DMS153 treated with DMSO at 0.1 percent for 48 hours (cell line): ENCODE measurements at regions not wholly inside any gene's neighbourhood (a gene's known extent, or its start where the extent isn't known, plus 50 kb on each side); places are given as distances from the start of the nearest gene placed in this dataset.
A peak's percentile ranks its signal among the peaks of the same experiment; 100 is the strongest.

Experiments
- DNase-seq: peaks from one replicate; lab custom pipeline; 2025; ENCODE audit not compliant: unreplicated experiment; lab: John Stamatoyannopoulos, UW

DNA sequence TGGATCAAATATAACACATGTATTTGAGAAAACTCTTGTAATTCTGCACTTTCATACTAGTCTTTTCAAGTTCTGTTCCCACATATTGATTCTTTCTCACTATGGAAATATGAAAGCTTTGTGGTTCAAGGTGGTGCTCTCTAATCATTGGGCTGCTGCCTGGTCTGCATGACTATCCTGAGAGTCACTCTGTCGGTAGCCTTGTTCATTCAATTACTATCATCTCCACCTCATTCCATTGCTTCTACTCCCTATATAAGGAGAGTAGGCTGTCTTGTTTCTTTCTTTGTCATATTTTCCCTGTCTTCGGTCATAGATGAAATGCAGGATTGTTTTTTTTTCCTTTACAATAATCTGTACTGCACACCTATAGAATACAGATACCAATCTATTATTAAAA, 341.4 kb upstream of the ACTBL2 start:
- no peak for DNase-seq

DNA sequence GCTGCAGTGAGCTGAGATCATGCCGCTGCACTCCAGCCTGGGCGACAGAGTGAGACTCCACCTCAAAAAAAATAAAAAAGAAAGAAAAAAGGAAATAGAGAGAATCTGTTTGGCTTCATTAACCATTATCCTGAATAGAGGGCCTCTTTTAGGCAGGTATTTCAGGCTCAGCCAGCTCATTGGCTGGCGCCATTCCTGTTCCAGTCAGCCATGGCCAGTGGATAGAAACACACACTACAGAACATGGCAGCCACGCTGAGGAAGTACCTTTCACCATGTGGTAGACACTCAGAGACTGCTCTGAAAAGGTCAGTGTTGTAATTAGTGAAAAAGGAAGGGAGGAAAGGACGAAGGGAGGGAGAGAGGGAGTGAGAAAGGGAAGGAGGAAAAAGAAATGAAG, 340.0 kb upstream of the ACTBL2 start:
- DNase-seq: no peak

DNA sequence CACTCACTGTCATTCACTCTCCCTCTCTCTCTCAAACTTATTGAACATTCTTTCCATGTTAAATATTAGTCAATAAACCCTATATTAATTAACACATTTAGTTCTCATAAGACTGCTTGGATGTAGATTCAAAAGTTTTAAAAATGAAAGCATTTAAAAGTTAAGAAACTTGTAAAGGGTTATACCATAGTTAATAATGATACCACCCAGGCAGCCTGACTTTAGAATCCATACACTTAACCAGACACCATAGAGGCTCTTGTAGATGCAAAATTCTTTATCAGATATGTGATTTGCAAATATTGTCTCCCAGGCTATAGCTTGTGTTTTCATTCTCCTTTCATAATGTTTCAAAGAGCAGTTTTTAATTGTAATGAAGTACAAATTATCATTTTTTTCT, 335.8 kb upstream of the ACTBL2 start:
- DNase-seq: no peak

DNA sequence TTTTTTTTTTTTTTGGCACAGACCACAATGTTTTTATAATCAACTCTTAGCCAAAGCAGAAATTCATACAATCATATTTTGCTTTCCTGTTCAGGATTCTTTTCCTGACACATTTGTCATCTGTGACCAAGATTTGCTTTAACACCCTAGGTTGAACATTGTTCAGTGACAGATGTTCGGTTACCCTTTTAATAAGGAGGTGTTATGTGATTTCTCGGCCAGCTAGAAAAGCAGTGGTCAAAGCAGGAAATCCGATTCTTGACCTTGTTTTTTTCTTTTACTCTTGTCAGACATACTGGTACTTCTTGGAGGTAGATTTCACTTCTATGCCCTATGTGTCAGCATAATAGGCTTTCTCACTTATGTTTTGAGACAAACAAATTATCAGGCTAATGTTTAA, 335.3 kb upstream of the ACTBL2 start:
- no peak for DNase-seq

DNA sequence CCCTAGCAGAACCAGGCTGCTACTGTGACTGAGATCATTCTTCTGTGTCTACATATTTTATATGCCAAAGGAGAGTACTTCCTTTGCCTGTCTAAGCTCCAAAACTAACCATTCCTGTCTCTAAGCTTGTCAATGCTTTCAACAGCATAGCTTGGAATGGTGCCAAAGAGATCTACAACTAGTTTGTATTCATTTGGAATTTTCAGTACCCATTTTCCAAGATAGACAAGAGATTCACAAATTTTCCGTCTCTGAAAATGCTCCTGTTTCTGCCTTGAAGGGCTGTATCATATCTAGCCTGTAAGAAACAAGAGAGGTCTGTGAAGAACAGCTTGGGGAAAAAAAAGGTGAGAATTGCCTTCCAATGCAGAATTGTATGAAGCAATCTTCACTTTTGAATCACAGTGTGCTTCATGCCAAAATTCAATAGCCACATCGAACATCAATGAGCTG, 334.4 kb upstream of the ACTBL2 start:
- no peak for DNase-seq

DNA sequence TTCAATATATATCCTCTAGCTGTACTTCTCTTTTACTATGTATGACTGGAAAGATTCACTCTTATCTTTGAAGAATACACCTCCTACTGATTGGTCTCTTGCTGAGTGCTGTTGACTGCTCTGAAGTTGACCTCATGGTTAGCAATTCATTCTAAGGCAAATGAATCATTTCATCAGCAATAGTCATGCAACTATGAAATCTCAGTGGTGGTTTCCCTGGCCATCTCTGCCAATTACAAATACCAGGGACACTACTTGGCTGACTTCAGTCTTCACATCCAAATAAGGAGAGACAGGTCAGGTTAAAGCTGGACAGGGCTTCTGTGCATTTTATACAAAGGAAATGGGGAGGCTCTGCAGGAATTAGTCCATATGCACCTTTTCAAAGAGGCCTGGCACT, 333.5 kb upstream of the ACTBL2 start:
- no peak for DNase-seq

DNA sequence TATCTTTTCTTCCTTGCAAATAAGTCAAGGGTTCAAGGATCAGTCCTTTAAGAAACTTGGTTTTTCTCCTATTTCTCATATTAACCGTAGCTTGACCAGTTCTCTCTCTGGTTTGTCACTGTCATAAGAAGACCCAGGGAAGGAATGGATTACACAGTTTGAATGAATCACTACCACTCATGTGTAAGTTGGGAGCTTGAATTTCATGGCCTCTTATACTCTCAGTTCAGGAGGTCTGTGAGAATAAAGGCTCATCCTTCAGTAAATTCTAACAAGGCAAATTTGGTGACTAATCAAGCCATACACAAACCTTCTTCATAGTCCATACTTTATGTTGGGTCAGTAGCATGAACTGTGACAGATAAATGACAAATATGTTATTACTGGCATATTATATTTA, 323.1 kb upstream of the ACTBL2 start:
- no peak for DNase-seq

DNA sequence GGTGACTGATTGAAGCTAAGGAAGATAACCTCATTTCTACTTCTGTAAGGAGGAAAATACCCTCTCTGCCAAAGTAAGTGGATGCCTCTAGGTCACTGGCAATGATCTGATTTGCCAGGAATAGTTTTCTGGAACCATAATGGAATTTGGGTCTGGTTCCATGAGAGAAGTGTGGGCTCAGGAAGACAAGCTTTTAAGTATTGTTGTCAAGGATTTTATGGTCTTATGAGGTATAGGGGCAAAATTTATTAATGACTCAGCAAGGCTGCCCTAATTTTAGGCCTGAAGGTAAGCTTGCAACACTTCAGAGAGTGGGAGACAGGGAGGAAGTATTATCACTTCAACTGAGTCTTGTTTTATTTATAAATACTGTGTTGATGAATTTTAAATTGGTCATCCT, 322.6 kb upstream of the ACTBL2 start:
- DNase-seq: no peak

DNA sequence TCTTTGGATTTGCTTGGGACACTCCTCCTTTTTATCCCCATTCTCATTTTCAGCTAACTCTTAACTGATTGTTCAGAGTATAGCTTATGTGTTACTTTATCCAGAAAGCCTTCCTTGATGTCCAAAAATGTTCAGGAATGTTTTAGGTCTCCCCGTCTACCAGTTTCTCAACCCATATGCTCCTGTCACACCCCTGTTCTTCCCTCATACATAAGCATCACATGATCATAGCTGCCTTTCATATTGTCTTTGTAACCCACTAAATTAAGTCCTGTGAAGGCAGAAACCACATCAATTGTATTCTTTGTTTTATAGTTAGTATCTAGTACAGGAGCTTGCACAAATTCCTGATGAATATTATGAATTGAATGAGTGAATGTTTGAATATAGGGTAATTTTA, 321.9 kb upstream of the ACTBL2 start:
- DNase-seq: no peak

DNA sequence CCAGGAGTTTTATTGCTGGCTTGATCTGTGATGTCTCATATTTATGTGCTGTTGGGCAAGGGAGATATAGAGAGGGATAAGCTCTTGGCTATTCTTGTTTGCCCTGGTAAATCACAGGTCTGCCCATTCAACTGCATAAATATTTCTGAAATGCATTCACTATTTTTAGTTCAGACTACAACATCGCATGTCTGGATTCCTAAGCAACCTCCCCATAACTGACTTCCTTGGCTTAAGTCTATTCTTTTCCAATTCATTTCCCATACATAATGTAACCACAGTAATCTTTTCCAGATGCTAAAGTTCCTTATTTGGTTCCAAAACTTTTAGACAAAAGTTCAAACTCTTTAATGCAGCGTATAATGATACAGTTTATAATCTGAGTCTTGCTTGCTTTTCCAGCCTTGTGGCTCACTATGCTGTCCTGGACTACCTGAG, 321.4 kb upstream of the ACTBL2 start:
- no peak for DNase-seq

DNA sequence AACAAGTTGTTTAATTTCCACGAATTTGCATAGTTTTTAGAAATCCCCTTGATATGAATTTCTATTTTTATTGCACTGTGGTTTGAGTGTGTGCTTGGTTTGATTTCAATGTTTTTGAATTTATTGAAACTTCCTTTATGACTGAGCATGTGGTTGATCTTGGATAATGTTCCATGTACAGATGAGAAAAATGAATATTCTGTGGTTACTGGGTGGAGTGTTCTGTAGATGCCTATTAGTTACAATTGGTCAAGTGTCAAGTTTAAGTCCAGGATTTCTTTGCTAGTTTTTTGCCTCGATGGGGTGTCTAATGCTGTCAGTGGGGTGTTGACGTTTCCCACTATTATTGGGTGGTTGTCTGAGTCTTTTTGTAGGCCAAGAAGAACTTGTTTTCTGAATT, 319.5 kb upstream of the ACTBL2 start:
- no peak for DNase-seq

DNA sequence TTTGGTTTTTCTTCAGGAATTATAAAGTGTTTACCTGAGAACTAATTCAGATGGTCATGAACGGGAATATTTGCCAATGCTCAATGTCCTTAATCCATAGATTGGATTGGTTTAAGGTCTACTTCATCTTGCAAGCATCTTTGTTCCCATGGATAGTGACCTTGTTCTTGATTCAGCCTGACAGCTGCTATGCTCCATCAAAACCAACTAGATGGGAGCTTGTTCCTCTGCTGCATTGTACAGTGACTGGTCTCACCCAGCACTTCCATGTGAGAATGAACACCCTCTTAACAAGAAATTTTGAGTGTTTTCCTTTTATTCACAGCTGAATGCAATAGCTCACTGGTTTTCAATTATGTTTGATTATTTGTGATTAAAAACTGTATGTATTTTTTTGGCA, 312.6 kb upstream of the ACTBL2 start:
- no peak for DNase-seq

DNA sequence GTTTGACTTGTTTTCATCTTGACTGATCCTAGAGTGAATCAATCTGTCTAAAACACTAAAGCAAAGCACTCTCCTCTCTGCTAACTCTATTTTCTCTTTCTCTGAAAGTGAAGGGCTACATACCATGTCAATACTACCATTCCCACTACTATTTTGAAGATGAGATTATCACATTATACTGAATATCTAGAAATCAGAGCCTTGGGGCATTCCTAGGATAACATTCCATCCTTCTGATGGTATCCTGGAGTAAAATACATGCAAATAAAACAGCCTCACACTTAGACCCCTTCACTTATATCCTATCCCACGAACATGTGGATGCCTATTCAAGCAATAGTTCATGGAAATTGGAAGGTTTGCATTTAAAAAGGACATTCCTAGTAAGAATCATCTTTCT, 309.3 kb upstream of the ACTBL2 start:
- DNase-seq: no peak

DNA sequence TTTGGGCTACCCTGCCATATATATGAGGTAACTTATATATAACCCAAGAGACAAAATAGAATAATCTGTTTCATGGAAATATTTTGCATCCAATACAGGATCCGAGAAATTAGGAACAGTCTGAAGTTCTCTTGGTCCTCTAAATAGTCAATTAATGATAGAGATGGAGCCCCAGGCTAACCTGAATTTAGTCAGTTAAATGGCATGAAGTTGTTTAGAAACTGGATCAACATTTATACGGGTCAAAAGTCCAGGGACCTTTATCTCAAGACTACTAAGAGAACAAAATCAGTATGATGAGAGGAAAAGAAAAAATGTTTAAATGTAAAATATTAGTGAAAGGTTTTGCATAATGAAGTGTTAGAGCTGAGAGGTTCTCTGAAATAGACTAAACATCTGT, 303.3 kb upstream of the ACTBL2 start:
- DNase-seq: no peak

DNA sequence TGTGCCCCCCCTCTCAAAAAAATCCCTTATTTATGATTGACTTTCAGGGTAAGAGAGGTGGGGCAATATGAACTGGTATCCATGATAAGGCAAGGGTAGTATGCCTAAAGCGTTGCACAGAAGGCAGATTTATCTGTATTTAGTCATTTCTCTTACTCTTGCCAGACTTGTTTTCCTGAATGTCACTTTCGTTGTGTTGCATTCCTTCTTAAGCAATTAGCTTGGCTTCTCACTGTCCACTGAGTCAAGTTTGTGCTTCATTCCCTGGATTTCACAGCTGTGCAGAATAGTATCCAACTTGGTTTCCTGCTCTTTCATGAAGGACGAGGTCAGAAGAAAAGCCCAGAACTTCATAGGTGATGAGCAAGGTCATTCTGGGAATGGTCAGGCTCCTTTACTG, 301.5 kb upstream of the ACTBL2 start:
- DNase-seq: no peak

DNA sequence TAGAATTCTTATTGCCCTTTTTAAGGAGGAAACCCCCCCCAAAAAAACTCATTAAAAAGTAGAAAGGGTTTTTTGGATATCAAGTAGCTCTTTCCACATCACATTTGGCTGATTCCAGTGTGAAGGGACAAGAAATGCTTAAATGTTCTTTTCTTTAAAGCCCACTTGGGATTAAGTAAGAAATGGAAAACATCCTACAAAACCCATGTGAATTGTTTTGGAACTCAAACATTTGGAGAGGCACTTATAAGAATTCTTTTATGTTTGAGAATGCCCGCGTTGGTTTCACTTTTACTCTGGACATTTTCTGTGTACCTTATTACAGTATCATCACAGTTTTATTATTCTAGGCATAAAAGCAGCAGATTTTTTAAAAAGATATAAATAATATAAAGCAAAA, 301.1 kb upstream of the ACTBL2 start:
- DNase-seq: no peak

DNA sequence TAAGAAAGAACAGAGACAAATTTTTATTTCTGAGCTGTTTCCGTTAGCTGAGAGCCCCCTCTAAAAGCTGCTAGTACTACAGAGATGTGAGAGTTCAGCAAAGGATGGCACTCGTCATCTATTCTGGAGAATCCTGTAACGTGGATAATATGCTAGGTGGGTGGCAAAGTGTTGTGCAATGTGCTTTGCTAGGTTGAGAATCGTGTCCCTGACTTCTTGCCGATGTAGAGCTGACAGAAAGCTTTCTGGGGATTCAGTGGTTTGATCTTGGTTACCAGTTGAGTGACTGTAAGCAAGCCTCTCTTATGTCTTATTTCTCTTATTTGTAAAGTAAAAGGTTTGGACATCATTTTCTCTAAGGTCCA, 298.3 kb upstream of the ACTBL2 start:
- DNase-seq: no peak

DNA sequence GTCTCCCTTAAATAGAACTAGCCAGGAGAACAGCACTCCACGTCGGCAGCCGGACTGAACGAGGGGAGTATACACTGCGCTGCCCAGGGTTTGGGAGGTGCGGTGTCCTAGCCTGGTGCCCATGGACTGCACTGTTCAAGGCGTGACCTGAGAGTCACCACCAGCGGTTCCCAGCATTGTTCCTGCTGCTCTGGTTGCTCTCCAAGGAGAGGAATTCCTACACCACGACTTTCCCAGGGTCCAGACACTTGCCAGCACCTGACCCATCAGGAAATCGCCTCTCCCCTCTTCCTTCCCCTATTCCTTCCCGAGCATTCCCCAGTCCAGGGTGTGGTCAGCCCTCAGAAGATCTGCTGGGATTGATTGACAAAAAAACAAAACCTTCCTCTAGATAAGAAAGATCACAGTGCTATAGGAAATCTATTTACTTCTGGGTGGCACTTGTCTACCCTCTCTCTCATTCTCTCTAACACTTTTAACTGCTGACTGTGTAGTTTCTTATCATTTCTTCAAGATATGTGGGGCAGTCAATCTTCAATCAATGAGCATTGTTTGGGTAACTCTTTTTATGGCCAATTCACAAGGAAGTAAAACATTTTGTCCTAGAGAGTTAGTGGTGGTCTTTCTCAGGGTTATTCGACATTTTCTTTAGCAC, 297.8 kb upstream of the ACTBL2 start:
- DNase-seq: no peak

DNA sequence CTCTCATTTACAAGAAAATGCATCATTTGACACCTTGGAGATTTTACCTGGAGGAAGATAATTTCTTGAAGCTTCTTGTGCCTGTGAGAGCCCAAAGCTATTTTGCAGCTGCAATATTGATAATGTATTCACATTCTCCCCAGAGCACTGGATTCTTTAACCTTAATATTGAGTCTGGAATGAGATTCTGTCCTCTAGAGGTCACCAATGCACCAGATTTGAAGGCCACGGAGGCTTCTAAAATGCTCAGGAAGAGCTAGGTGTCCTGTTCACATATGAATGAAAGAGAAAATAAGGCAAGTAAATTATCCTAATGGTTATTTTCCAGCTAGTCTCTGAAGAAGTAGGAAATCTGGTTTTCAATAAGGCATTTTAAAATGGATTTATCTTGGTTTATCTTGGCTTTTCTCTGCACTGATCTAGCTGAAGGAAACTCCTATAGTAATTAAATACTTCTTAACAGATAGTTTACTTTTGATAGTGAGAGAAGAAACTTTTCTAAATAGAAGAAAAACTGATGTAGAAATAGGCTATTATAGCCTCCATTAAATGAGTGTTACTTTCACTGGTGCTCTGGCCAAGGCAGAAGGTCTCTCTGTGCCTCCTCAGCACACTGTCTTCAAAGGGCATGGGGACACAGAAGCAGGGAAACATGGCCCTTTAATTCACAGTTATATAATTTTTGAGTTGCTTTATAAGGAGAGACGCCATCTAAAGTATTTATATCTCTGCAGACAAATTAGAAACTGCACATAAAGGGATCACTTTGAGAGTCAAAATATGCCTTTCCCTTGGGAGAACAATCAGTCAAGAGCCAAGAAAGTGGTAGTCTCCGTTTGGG, 297.0 kb upstream of the ACTBL2 start:
- peak; percentile 9 for DNase-seq

DNA sequence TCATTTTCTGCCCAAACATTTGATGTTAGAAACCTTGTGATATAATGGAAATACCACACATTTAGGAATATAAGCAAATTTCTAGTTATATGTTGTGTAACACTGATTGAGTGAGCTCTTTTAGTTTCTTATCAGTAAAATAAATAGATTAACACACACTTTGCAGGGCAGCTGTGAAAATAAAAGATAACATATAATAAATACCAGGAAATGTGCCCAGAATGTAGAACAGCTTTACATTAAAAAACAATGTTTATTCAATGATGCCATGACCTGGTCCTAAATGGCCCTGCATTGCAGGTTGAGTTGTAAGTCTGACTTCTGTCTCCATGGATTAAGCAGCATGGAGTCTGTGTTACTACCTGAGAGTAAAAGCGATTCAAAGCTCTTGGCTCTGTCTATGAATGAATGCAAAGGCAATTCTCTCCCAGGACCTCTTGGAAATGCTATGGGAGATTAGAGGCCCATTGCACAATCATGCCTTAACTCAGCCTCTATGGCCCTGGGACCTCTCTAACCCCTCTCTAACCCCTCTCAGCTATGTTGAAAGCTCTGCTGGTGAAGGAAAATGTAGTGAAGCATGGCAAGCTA, 296.0 kb upstream of the ACTBL2 start:
- DNase-seq: no peak

DNA sequence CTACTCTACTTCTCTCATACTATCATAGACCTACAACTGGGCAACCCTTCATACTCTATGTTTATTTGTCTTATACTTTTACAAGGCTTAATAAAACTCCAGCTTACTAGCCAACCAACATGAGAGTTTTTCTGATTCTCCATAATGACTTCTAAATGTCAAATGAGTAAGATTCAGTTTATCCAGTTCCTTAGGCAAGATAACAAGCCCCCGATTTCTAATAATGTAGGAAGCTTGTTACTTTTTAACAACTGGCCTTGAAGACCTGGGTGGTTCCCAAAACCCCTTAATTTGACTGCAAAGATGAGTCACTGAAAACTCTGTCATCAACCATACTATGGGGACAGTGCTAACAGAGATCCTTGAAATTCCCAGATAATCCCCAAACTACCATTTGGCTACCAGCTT, 294.6 kb upstream of the ACTBL2 start:
- no peak for DNase-seq

DNA sequence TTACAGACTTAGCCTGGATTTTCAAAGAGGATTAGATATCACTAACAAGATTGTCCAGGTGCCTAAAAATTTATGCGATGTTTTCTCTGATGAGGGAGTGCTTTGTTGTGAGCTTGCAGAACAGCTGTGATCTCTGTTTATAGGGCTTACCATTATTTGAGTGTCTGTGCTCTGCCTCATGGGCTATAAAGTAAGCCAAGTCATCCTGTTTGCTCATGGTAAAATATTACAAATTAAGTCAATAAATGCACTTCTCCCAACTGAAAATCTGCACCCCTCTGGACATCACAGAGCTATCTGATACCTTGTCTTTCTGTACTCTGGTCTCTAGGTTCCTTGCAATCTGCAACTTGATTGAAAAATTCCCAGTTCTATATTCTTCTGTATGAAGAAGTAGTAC, 293.4 kb upstream of the ACTBL2 start:
- no peak for DNase-seq
